ENCODE measurements at regions not wholly inside any gene's neighbourhood (a gene's known extent, or its start where the extent isn't known, plus 50 kb on each side); places are given as distances from the start of the nearest gene placed in this dataset.

GRCh38 chr11:29816359-29816758 lies 200.5 kb downstream of the KCNA4 start:
- no peak for TF ChIP-seq CTCF (tag by site-specific recombination; IDR thresholded peaks at IDR 0.05)
- TF ChIP-seq ZNF777 (tag by site-specific recombination; IDR thresholded peaks at IDR 0.05; ENCODE audit: borderline replicate concordance) = no peak
- no peak for TF ChIP-seq PRDM10 (tag by site-specific recombination; IDR thresholded peaks at IDR 0.05)
- TF ChIP-seq ZBTB1 (tag by site-specific recombination; IDR thresholded peaks at IDR 0.05) = no peak
